ENCODE measurements at regions not wholly inside any gene's neighbourhood (a gene's known extent, or its start where the extent isn't known, plus 50 kb on each side); places are given as distances from the start of the nearest gene placed in this dataset.

DNA sequence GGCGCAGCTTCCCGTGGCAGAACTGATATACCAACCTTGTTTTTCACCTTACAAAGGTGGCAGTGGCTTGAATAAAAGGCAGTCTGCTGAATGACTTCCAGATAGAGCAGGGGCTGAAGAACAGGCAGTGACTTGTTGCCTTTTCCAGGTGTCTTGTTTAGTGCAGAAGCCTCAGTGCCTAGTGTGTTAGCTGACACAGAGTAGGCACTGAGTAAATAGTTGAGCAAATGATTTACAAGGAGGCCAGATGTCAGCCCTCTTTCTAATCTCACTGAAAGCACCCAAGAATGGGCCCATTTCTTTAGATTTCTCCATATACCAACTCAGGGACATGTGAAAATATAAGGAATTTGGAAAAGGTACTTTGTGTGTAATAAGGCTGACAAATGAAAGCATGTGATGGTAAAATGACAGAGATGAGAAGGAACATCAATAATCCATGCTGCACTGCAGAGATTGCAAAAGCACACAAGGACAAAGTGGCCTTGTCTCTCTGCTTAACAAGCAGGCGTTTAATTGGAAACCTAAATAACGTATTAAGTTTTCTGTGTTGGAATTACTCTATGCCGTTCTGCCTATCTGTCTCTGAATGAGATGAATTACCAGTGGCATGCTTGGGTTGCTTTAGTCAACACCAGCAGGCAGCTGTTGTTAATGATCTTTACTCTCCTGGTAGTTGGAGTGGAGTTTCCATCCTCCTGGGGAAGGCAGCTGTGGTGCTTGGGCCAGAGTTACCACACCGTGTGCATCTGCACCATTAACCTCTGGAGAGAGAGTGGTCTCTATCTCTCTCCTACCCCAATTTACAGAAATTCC, 360.1 kb upstream of the C9orf72 start:
- no peak for ATAC-seq
- H3K4me1 Mint-ChIP-seq: no peaks in the 10 kb centered on the region
- H3K4me3 Mint-ChIP-seq: no peak overlapping the region
- no peaks in the 10 kb centered on the region for H3K9me3 Mint-ChIP-seq
- no peak overlapping the region for H3K27ac Mint-ChIP-seq
- no peaks in the 10 kb centered on the region for H3K27me3 Mint-ChIP-seq
- DNase-seq: no peak

- no peaks in the 10 kb centered on the region for H3K9me3 Mint-ChIP-seq
- no peaks in the 10 kb centered on the region for H3K4me1 Mint-ChIP-seq
- H3K4me3 Mint-ChIP-seq: no peak overlapping the region
Observed at GRCh38 chr9:27934471-27934870, 361.2 kb upstream of the C9orf72 start.

GRCh38 chr9:27939186-27939585, 365.9 kb upstream of the C9orf72 start:
- no peaks in the 10 kb centered on the region for H3K27me3 Mint-ChIP-seq
- ATAC-seq: no peak
- DNase-seq: no peak
- H3K27ac Mint-ChIP-seq: no peak overlapping the region
- no peak overlapping the region for H3K4me3 Mint-ChIP-seq
- no peaks in the 10 kb centered on the region for H3K4me1 Mint-ChIP-seq
- H3K9me3 Mint-ChIP-seq: peaks cover 0 to 6% of the 10 kb centered on the region in 2 donors

More at GRCh38 chr9:27934471-27934870, 361.2 kb upstream of the C9orf72 start:
- no peak for DNase-seq
- no peaks in the 10 kb centered on the region for H3K27me3 Mint-ChIP-seq
- no peak overlapping the region for H3K27ac Mint-ChIP-seq
- no peak for ATAC-seq

- no peaks in the 10 kb centered on the region for H3K4me1 Mint-ChIP-seq
- ATAC-seq (no peak), DNase-seq (no peak)
- H3K9me3 Mint-ChIP-seq: peaks cover 0 to 6% of the 10 kb centered on the region in 2 donors
- no peak overlapping the region for H3K4me3 Mint-ChIP-seq
- no peaks in the 10 kb centered on the region for H3K27me3 Mint-ChIP-seq
- no peak overlapping the region for H3K27ac Mint-ChIP-seq
Observed at GRCh38 chr9:27940535-27940934, 367.3 kb upstream of the C9orf72 start.

DNA sequence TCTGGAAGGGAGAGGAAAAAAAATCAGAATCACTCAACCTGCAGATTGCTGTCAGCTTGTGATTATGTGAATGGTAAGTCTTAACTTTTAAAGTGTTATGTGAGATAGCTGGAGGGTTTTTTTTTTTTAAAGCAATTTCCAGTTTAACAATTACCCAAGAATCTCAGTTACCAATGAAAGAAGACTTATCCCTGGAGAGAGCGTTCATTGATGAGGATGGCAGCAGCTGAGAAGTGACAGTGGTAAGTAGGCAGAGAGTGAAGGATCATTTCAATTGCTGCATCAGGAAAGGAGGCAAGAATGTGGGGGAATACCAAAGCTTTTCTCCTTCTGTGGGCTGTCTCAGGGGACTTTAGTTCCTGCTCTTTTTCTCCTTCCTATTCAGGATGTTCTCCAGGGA, 370.2 kb upstream of the C9orf72 start:
- DNase-seq: no peak
- no peak overlapping the region for H3K4me3 Mint-ChIP-seq

DNA sequence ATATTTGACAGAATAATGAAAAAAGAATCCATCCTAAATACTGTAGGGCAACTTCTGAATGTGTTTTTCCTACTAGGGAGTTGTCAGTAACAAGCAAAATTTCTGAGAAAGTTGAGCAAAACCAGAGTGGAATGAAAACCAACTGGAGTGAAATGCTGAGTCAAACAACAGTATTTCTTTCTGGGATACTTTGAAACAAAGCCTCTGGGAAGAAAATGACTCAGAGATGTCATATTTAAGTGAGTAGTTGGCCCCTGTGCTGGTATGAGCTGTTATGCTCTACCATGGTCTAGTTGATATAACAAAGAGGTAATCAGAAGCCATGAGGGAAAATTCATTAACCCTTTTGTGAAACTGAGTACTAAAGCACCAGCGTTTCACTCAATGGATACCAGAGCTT, 372.1 kb upstream of the C9orf72 start:
- no peak overlapping the region for H3K4me3 Mint-ChIP-seq
- ATAC-seq: no peak
- H3K27me3 Mint-ChIP-seq: no peaks in the 10 kb centered on the region
- peaks cover 6% of the 10 kb centered on the region in 2 donors for H3K9me3 Mint-ChIP-seq
- no peak for DNase-seq
- no peak overlapping the region for H3K27ac Mint-ChIP-seq
- no peaks in the 10 kb centered on the region for H3K4me1 Mint-ChIP-seq

More for the DNA sequence above, 370.2 kb upstream of the C9orf72 start:
- Mint-ChIP-seq H3K9me3 (peaks cover 0 to 6% of the 10 kb centered on the region in 2 donors), H3K27ac (no peak overlapping the region), H3K4me1 (no peaks in the 10 kb centered on the region), H3K27me3 (no peaks in the 10 kb centered on the region)
- ATAC-seq: no peak

DNA sequence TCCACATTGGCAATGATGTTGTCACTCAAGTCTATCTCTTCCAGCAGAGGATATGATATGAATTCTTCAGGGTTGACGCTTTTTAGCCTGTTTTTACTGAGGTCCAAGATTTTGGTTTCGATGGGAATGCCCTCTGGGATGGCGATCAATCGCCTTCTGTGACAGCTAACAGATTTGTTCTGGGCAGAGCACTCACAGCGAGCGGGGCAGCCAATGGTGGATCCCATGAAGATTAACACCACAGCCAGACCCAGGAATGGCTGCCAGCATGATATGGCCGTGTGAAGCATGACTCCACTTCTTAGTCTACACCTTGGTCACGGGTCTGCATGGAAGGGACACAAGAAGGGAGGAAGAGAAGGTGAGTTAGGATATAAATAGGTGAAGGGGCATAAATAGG, 377.1 kb upstream of the C9orf72 start:
- Mint-ChIP-seq H3K27me3 (no peaks in the 10 kb centered on the region), H3K4me3 (no peak overlapping the region), H3K4me1 (no peaks in the 10 kb centered on the region), H3K27ac (no peak overlapping the region), H3K9me3 (peaks cover 0 to 6% of the 10 kb centered on the region in 2 donors)
- ATAC-seq: no peak
- DNase-seq: no peak

GRCh38 chr9:27954858-27955257, 381.6 kb upstream of the C9orf72 start:
- Mint-ChIP-seq H3K27ac (no peak overlapping the region), H3K4me3 (no peak overlapping the region), H3K27me3 (no peaks in the 10 kb centered on the region), H3K4me1 (no peaks in the 10 kb centered on the region), H3K9me3 (peaks cover 0 to under 1% of the 10 kb centered on the region in 2 donors)
- ATAC-seq (no peak), DNase-seq (no peak)

- DNase-seq (no peak), ATAC-seq (no peak)
- H3K27me3 Mint-ChIP-seq: no peaks in the 10 kb centered on the region
Observed at GRCh38 chr9:27963836-27964235, 390.6 kb upstream of the C9orf72 start.

GRCh38 chr9:27967210-27967609, 393.9 kb upstream of the C9orf72 start:
- Mint-ChIP-seq H3K9me3 (no peaks in the 10 kb centered on the region), H3K4me3 (no peak overlapping the region), H3K27me3 (no peaks in the 10 kb centered on the region), H3K27ac (no peak overlapping the region), H3K4me1 (no peaks in the 10 kb centered on the region)
- ATAC-seq (no peak), DNase-seq (no peak)

More at GRCh38 chr9:27963836-27964235, 390.6 kb upstream of the C9orf72 start:
- no peaks in the 10 kb centered on the region for H3K9me3 Mint-ChIP-seq
- no peak overlapping the region for H3K4me3 Mint-ChIP-seq
- no peaks in the 10 kb centered on the region for H3K4me1 Mint-ChIP-seq
- no peak overlapping the region for H3K27ac Mint-ChIP-seq

DNA sequence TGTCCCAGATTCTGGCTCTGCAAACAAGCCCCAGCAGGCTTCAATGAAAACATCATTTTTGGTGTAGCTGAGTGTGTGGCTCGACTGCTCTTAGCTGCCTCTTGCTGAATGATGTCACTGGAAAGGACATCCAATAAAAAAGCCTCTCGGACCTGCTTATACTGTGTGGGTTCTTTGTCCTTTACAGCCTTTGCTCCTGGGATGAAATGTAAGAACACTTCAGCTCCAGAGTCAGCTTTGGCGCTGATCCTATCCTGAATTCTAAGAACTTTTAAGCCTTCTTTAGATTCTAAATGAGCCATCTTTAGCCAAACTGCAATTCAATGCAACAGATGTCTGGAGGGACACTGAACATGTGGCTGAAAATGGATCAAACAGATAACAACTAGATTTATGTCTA, 404.6 kb upstream of the C9orf72 start:
- ATAC-seq: no peak
- H3K27ac Mint-ChIP-seq: no peak overlapping the region
- no peak for DNase-seq
- no peaks in the 10 kb centered on the region for H3K27me3 Mint-ChIP-seq
- no peak overlapping the region for H3K4me3 Mint-ChIP-seq
- H3K4me1 Mint-ChIP-seq: no peaks in the 10 kb centered on the region
- no peaks in the 10 kb centered on the region for H3K9me3 Mint-ChIP-seq

GRCh38 chr9:27985714-27986113, 412.4 kb upstream of the C9orf72 start:
- H3K4me3 Mint-ChIP-seq: no peak overlapping the region
- H3K27ac Mint-ChIP-seq: no peak overlapping the region
- H3K9me3 Mint-ChIP-seq: peaks cover 8 to 16% of the 10 kb centered on the region in 2 donors
- H3K4me1 Mint-ChIP-seq: no peaks in the 10 kb centered on the region
- DNase-seq (no peak), ATAC-seq (no peak)
- no peaks in the 10 kb centered on the region for H3K27me3 Mint-ChIP-seq

- H3K9me3 Mint-ChIP-seq: peaks cover 8 to 16% of the 10 kb centered on the region in 2 donors
- no peak overlapping the region for H3K4me3 Mint-ChIP-seq
- no peaks in the 10 kb centered on the region for H3K4me1 Mint-ChIP-seq
- no peak overlapping the region for H3K27ac Mint-ChIP-seq
- ATAC-seq (peak; percentile 84), DNase-seq (peak in 1 of 2 donors; percentile 8)
- H3K27me3 Mint-ChIP-seq: no peaks in the 10 kb centered on the region
Observed at GRCh38 chr9:27990524-27990923, 417.2 kb upstream of the C9orf72 start.

- H3K27me3 Mint-ChIP-seq: no peaks in the 10 kb centered on the region
- ATAC-seq (no peak), DNase-seq (no peak)
- no peaks in the 10 kb centered on the region for H3K4me1 Mint-ChIP-seq
- peaks cover 8 to 10% of the 10 kb centered on the region in 2 donors for H3K9me3 Mint-ChIP-seq
- no peak overlapping the region for H3K4me3 Mint-ChIP-seq
- H3K27ac Mint-ChIP-seq: no peak overlapping the region
Observed at GRCh38 chr9:27991221-27991620, 417.9 kb upstream of the C9orf72 start.

DNA sequence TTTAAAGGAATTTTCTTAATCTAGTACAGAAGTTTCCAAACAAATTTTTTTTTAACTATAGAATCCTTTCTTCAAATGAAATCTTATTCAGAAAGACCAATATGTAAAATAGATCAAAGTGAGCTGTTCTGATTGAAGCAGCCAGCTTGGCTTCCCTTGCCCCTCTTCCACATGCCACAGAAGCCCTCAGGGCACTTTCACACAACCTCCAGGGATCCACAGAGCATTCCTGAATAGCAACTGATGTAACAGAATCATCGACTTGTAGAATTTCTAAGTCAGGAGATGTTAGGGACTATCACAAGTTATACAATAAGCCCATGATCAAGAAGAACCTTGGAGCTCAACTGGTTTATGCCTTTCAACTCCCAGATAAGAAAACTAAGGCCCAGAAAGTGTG, 427.8 kb upstream of the C9orf72 start:
- Mint-ChIP-seq H3K27ac (peak overlapping the region in 1 of 2 donors; percentile 8), H3K27me3 (no peaks in the 10 kb centered on the region), H3K9me3 (no peaks in the 10 kb centered on the region), H3K4me1 (no peaks in the 10 kb centered on the region), H3K4me3 (no peak overlapping the region)
- no peak for ATAC-seq
- no peak for DNase-seq

- ATAC-seq (no peak), DNase-seq (no peak)
- H3K9me3 Mint-ChIP-seq: no peaks in the 10 kb centered on the region
- no peak overlapping the region for H3K4me3 Mint-ChIP-seq
- H3K27me3 Mint-ChIP-seq: no peaks in the 10 kb centered on the region
- H3K27ac Mint-ChIP-seq: no peak overlapping the region
- no peaks in the 10 kb centered on the region for H3K4me1 Mint-ChIP-seq
Observed at GRCh38 chr9:28004900-28005299, 431.6 kb upstream of the C9orf72 start.

DNA sequence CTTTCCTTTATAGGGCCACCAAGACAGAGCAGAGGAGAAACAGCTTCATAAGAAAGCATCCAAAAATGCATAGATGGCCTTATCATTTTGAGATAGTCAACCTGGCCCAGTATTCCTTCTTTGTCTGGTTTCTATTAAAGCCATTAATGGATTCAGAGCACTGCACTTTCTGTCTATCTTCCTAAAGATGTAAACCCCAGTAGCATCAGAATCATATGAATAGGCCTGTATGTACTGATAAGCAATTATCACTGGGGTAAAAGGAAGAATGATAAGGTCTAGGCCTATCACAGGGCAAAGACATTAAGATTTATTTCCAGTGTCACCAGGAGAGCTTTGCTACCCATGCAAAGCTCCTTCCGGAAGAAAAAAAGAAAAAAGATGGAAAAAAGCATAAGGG, 432.5 kb upstream of the C9orf72 start:
- H3K27ac Mint-ChIP-seq: no peak overlapping the region
- ATAC-seq (no peak), DNase-seq (no peak)
- H3K4me1 Mint-ChIP-seq: no peaks in the 10 kb centered on the region
- H3K4me3 Mint-ChIP-seq: no peak overlapping the region
- H3K27me3 Mint-ChIP-seq: no peaks in the 10 kb centered on the region
- H3K9me3 Mint-ChIP-seq: no peaks in the 10 kb centered on the region

Data from stimulated activated naive CD8-positive, alpha-beta T cell treated with anti-CD3 and anti-CD28 coated beads, Interleukin-15, amount 100 ng/mL, for 72 hours (primary cell).